ENCODE measurements at regions not wholly inside any gene's neighbourhood (a gene's known extent, or its start where the extent isn't known, plus 50 kb on each side); places are given as distances from the start of the nearest gene placed in this dataset.
A peak's percentile ranks its signal among the peaks of the same experiment; 100 is the strongest.

DNA sequence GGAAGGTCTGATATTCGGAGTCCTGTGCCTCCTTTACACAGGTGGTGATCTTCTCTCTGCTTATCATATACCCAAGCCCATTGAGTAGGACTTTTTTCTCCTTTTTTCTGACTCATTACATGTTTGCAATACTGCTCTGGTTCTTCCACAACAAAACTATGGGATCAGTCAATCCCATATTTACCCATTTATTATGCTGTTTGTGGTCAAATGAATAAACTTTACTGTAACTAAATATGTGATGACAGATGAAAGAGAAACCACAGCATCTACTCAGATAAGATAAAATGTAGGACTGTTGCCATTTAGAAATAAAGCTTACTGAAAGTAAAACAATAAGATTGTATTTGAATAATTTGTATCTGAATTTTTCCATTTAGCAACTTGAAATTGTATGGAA lies 958.7 kb upstream of the FAT3 start:
- Mint-ChIP-seq H3K9me3 (peaks cover 2% of the 10 kb centered on the region), H3K36me3 (ENCODE audit: low read depth) (no peaks in the 10 kb centered on the region), H3K27ac (no peak overlapping the region), H3K27me3 (ENCODE audit: low read depth) (peaks cover 3% of the 10 kb centered on the region), H3K4me3 (no peak overlapping the region), H3K4me1 (peaks cover 17% of the 10 kb centered on the region)
- TF ChIP-seq, protein P1, sequence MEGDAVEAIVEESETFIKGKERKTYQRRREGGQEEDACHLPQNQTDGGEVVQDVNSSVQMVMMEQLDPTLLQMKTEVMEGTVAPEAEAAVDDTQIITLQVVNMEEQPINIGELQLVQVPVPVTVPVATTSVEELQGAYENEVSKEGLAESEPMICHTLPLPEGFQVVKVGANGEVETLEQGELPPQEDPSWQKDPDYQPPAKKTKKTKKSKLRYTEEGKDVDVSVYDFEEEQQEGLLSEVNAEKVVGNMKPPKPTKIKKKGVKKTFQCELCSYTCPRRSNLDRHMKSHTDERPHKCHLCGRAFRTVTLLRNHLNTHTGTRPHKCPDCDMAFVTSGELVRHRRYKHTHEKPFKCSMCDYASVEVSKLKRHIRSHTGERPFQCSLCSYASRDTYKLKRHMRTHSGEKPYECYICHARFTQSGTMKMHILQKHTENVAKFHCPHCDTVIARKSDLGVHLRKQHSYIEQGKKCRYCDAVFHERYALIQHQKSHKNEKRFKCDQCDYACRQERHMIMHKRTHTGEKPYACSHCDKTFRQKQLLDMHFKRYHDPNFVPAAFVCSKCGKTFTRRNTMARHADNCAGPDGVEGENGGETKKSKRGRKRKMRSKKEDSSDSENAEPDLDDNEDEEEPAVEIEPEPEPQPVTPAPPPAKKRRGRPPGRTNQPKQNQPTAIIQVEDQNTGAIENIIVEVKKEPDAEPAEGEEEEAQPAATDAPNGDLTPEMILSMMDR (IDR thresholded peaks at IDR 0.05; ENCODE audit: unreplicated experiment in 3 of 3): no peak

DNA sequence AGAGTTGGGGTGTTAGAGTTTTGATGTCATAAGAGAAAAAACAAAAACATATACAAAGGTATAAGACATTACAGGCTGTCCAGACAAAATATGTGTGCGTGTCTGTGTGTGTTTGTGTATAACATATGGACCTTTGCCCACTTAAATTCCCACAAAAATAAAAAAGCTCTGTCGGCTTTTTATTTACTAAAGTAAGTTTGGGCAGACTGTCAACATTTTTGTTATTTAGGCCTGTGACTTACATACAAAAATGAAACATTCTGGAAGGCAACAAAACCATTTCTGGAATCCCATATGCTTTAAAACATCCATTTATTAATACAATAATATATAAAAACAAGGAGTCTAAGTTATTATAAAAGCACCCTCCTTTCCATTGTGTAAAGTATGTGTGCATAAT lies 960.1 kb upstream of the FAT3 start:
- no peak overlapping the region for H3K4me3 Mint-ChIP-seq
- H3K36me3 Mint-ChIP-seq (ENCODE audit: low read depth): no peaks in the 10 kb centered on the region
- peaks cover 17% of the 10 kb centered on the region for H3K4me1 Mint-ChIP-seq
- H3K27me3 Mint-ChIP-seq (ENCODE audit: low read depth): no peaks in the 10 kb centered on the region
- peaks cover 2% of the 10 kb centered on the region for H3K9me3 Mint-ChIP-seq
- TF ChIP-seq, protein P1 (IDR thresholded peaks at IDR 0.05; ENCODE audit: unreplicated experiment in 3 of 3): no peak
- H3K27ac Mint-ChIP-seq: peak overlapping the region in 2 of 3 experiments; percentile 59 to 74

DNA sequence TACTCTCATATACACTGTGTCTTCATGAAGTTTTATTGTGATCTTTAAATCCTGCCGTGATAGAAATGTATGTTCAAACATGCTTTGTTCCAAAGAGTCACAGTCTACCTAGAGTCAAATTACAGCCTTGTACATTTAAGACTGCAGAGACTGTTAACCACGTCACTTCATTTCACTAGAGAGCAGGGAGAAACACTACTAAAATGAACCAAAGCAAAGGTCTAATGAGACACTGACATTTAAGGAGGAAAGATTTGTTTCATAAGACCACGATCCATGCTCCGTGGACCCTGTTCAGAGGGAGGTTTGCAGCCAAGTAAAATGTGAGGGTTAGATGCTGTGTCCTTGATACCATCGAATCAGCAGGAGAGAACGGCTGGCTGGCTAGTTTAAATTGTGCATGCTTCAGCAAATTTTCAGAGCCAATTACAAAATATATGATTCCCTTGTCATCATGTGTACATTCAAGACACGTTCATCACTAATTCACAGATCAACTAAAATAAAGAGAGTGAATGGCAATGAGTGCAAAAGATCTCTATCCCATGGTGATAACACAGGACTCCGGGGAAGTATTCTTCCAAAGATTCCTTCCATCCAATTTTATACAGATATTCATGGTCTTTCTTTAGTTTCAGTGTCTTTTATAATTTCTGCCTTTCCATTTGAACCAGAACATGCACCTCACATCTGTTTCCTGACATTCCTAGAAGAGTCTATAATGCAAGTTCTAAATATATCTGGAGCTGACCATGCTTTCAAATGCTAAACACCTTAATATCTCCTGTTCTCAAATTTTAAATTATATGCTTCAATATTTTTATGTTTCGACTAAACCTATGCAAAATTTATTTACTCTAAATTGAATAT lies 960.9 kb upstream of the FAT3 start:
- Mint-ChIP-seq H3K27me3 (ENCODE audit: low read depth) (no peaks in the 10 kb centered on the region), H3K27ac (peak overlapping the region; percentile 59 to 74 (median 72)), H3K9me3 (peaks cover 2% of the 10 kb centered on the region), H3K36me3 (ENCODE audit: low read depth) (no peaks in the 10 kb centered on the region), H3K4me1 (peaks cover 20% of the 10 kb centered on the region), H3K4me3 (peak overlapping the region in 2 of 3 experiments; percentile 6 to 13)
- TF ChIP-seq, protein P1 (IDR thresholded peaks at IDR 0.05; ENCODE audit: unreplicated experiment in 3 of 3): no peak

DNA sequence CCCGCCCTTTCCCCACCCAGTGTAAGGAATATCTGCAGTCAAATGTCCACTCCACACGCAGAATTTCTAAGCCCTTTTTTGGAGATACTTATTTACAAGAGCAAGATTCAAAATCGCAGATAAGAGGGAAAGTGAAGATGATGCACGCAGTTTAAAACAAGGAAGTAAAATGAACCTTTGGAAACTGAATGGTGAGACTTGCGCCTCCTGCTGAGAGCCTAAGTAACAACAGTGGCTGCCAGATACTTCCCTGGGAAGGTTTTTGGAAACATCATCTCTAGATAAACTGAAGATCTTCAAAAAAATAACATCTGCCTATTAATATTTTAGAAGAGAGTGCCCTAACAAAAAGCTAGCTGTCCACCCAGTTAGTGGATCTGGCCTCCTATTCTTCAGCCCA lies 963.1 kb upstream of the FAT3 start:
- no peaks in the 10 kb centered on the region for H3K27me3 Mint-ChIP-seq (ENCODE audit: low read depth)
- H3K4me3 Mint-ChIP-seq: no peak overlapping the region
- H3K36me3 Mint-ChIP-seq (ENCODE audit: low read depth): no peaks in the 10 kb centered on the region
- TF ChIP-seq, protein P1 (IDR thresholded peaks at IDR 0.05; ENCODE audit: unreplicated experiment in 3 of 3): no peak
- H3K4me1 Mint-ChIP-seq: peaks cover 33% of the 10 kb centered on the region
- H3K9me3 Mint-ChIP-seq: peaks cover 3% of the 10 kb centered on the region
- no peak overlapping the region for H3K27ac Mint-ChIP-seq

DNA sequence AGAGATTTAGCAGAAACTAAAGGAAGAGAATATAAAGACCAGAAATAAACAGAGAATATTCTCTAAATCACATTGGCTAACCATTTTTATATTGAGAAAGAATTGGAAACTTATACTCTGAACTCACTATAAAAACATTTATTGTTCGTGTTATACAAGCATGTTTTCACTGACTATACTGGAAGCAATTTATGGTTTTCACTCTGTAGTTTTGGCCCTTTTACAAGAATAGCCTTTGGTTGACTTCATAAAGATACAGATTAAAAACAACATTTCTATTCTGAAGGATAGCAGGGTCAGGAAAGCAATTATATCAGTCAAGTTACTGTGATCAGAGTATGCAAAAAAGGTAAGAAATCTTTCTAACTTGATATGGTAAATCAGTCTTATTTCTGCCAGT lies 965.7 kb upstream of the FAT3 start:
- Mint-ChIP-seq H3K4me3 (no peak overlapping the region), H3K4me1 (peaks cover 27% of the 10 kb centered on the region), H3K27ac (peak overlapping the region; percentile 6 to 70 (median 29)), H3K9me3 (peaks cover 5% of the 10 kb centered on the region), H3K36me3 (ENCODE audit: low read depth) (no peaks in the 10 kb centered on the region), H3K27me3 (ENCODE audit: low read depth) (no peaks in the 10 kb centered on the region)
- TF ChIP-seq, protein P1 (IDR thresholded peaks at IDR 0.05; ENCODE audit: unreplicated experiment in 3 of 3): no peak

DNA sequence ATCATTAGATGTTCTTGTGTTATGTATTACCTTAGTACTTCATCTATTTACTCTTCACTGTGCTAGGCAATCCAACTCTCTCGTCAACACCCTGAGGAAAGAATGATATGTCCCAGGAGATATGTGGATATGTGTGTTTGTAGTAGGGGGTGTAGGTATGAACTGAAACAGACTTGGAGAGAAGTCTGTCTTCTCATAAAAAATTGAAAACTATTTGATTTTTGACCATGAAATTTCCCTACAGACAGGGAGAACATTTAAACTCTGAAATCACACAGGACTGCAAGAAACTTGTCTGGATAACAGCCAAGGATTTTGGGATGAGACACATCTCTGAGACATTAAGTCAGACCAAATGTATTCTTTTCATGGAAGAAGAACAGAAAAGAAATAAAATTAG lies 967.0 kb upstream of the FAT3 start:
- Mint-ChIP-seq H3K4me1 (peaks cover 18% of the 10 kb centered on the region), H3K27ac (peak overlapping the region; percentile 54 to 78 (median 70)), H3K9me3 (peaks cover 15% of the 10 kb centered on the region), H3K27me3 (ENCODE audit: low read depth) (no peaks in the 10 kb centered on the region), H3K4me3 (no peak overlapping the region), H3K36me3 (ENCODE audit: low read depth) (no peaks in the 10 kb centered on the region)
- TF ChIP-seq, protein P1 (IDR thresholded peaks at IDR 0.05; ENCODE audit: unreplicated experiment in 3 of 3): no peak

Measured in nephron (organoid).